Tibial nerve (tissue), 4 donors: ENCODE measurements at regions not wholly inside any gene's neighbourhood (a gene's known extent, or its start where the extent isn't known, plus 50 kb on each side); places are given as distances from the start of the nearest gene placed in this dataset.

Experiments used
- DNase-seq, 2 donors: peaks; one replicate each; pipeline ENCODE4 v3.0.0-alpha.2; 2019; ENCODE audit warnings: low spot score in 2 of 2
- H3K27ac ChIP-seq, 4 donors: fragments of 200-600 bp; sonication (generic) in 3 of 4; one replicate each; pipeline ENCODE4 v1.5.1; 2017 to 2019; ENCODE audit warnings: mild to moderate bottlenecking in 1 of 4
- H3K27me3 ChIP-seq, 2 donors: fragments of 200-600 bp; sonication (generic) in 1 of 2; one replicate each; pipeline versions ENCODE4 v1.5.1 to v1.6.0; 2017 to 2019
- H3K36me3 ChIP-seq, 3 donors: fragments of 200-600 bp; sonication (generic); one replicate each; pipeline ENCODE4 v1.5.1; 2018 to 2019
- H3K4me1 ChIP-seq, 4 donors: fragments of 200-600 bp; sonication (generic) in 3 of 4; one replicate each; pipeline ENCODE4 v1.5.1; 2017 to 2019
- H3K4me3 ChIP-seq, 4 donors: fragments of 200-600 bp; sonication (generic) in 3 of 4; one replicate each; pipeline ENCODE4 v1.5.1; 2017 to 2019; ENCODE audit warnings: mild to moderate bottlenecking in 1 of 4, moderate library complexity in 1 of 4
- H3K9me3 ChIP-seq, 4 donors: fragments of 200-600 bp; sonication (generic) in 3 of 4; one replicate each; pipeline ENCODE4 v1.5.1; 2017 to 2019
- CTCF ChIP-seq, 5 experiments: fragments of 200-600 bp in 3 of 5; fragments of 450-650 bp in 2 of 5; sonication (generic) in 3 of 5; IDR thresholded peaks; one replicate each; pipeline ENCODE4 v1.5.1; 2016 to 2019; ENCODE audit warnings: antibody characterized with exemption in 5 of 5, mild to moderate bottlenecking in 3 of 5, moderate library complexity in 2 of 5
- EP300 ChIP-seq, 2 donors: sonication (generic); formaldehyde crosslinking; IDR thresholded peaks; one replicate each; pipeline ENCODE4 v1.6.1; 2017; ENCODE audit warnings: antibody characterized with exemption in 2 of 2, mild to moderate bottlenecking in 1 of 2
- POLR2A ChIP-seq, 2 donors: fragments of 450-650 bp; IDR thresholded peaks; one replicate each; pipeline ENCODE4 v1.6.1; 2017; ENCODE audit warnings: antibody characterized with exemption in 2 of 2, mild to moderate bottlenecking in 2 of 2, moderate library complexity in 2 of 2
- WGBS, 2 donors: methylation state at CpG; one replicate each; pipeline ENCODE4 v1.1.5; 2018; 5-methylcytosine and 5-hydroxymethylcytosine counted together

- H3K27ac ChIP-seq, result no peak overlapping the region
- DNase-seq, result no peak
- no peaks in the 10 kb centered on the region for H3K9me3 ChIP-seq
- H3K36me3 ChIP-seq, result no peaks in the 10 kb centered on the region
- WGBS, 2 donors, result 1 to 23% methylated on average over 12 to 25 of the region's 25 CpGs
- peaks cover 0 to 95% of the 10 kb centered on the region in 2 donors for H3K27me3 ChIP-seq
- no peak overlapping the region for H3K4me3 ChIP-seq
- H3K4me1 ChIP-seq, result peaks cover 0 to 23% (median 3%) of the 10 kb centered on the region in 4 donors
- TF ChIP-seq POLR2A (IDR thresholded peaks at IDR 0.05) (no peak), EP300 (IDR thresholded peaks at IDR 0.05) (peak in 1 of 2 donors; percentile 6)
Measured at GRCh38 chrX:137425273-137425902, 140.5 kb upstream of the ZIC3 start.

- Histone ChIP-seq H3K9me3 (no peaks in the 10 kb centered on the region), H3K4me3 (no peak overlapping the region), H3K36me3 (no peaks in the 10 kb centered on the region), H3K27me3 (peaks cover 0 to 88% of the 10 kb centered on the region in 2 donors), H3K4me1 (peaks cover 0 to 23% (median 3%) of the 10 kb centered on the region in 4 donors), H3K27ac (no peak overlapping the region)
- TF ChIP-seq POLR2A (IDR thresholded peaks at IDR 0.05) (no peak), CTCF (IDR thresholded peaks at IDR 0.05) (no peak), EP300 (IDR thresholded peaks at IDR 0.05) (no peak)
- no peak for DNase-seq
- 2 to 19% methylated on average over 10 to 15 of the region's 15 CpGs for WGBS, 2 donors
Measured at GRCh38 chrX:137424679-137425078, 141.2 kb upstream of the ZIC3 start.

GRCh38 chrX:137423241-137423640 is 142.7 kb upstream of the ZIC3 start:
- H3K4me3 ChIP-seq, result no peak overlapping the region
- H3K9me3 ChIP-seq, result no peaks in the 10 kb centered on the region
- TF ChIP-seq EP300 (IDR thresholded peaks at IDR 0.05), result no peak
- TF ChIP-seq CTCF (IDR thresholded peaks at IDR 0.05), result no peak
- no peak for TF ChIP-seq POLR2A (IDR thresholded peaks at IDR 0.05)
- WGBS, 2 donors, result 25 to 29% methylated on average over 3 of the region's 3 CpGs
- H3K27ac ChIP-seq, result no peak overlapping the region
- no peak for DNase-seq
- peaks cover 0 to 12% (median 3%) of the 10 kb centered on the region in 4 donors for H3K4me1 ChIP-seq
- no peaks in the 10 kb centered on the region for H3K36me3 ChIP-seq
- H3K27me3 ChIP-seq, result peaks cover 0 to 73% of the 10 kb centered on the region in 2 donors

DNA sequence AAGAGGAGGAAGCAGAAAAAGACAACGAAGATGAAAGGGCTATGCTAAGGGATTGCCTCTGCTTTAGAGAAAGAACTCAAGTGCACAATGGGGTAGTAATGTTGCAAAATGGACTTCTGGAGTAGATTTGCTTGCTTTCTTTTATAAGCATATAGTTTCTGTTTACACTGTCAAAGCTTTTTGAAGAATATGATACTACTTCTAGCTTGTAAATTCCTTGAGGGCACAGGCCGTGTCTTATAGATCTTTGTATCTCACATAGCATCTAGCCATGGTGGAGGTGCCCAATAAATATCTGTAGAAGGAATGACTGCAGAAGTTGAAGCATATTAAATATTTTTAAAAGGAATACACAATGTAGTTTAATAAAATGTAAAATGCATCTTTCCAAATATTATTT is 147.8 kb upstream of the ZIC3 start:
- TF ChIP-seq EP300 (IDR thresholded peaks at IDR 0.05) (no peak), CTCF (IDR thresholded peaks at IDR 0.05) (no peak), POLR2A (IDR thresholded peaks at IDR 0.05) (no peak)
- H3K9me3 ChIP-seq, result no peaks in the 10 kb centered on the region
- no peaks in the 10 kb centered on the region for H3K36me3 ChIP-seq
- DNase-seq, result no peak
- H3K27ac ChIP-seq, result no peak overlapping the region
- peaks cover 0 to 22% of the 10 kb centered on the region in 2 donors for H3K27me3 ChIP-seq
- no peaks in the 10 kb centered on the region for H3K4me1 ChIP-seq
- WGBS, 2 donors, result 65 to 75% methylated on average over 2 of the region's 2 CpGs
- no peak overlapping the region for H3K4me3 ChIP-seq

GRCh38 chrX:137413190-137413589 is 152.7 kb upstream of the ZIC3 start:
- Histone ChIP-seq H3K4me1 (no peaks in the 10 kb centered on the region), H3K27ac (no peak overlapping the region), H3K27me3 (no peaks in the 10 kb centered on the region), H3K9me3 (no peaks in the 10 kb centered on the region), H3K36me3 (no peaks in the 10 kb centered on the region), H3K4me3 (no peak overlapping the region)
- no peak for DNase-seq
- 48 to 59% methylated on average over 3 of the region's 3 CpGs for WGBS, 2 donors
- TF ChIP-seq POLR2A (IDR thresholded peaks at IDR 0.05), result no peak
- TF ChIP-seq EP300 (IDR thresholded peaks at IDR 0.05), result no peak
- no peak for TF ChIP-seq CTCF (IDR thresholded peaks at IDR 0.05)
